Peyer's patch (tissue), 4 donors: ENCODE measurements at regions not wholly inside any gene's neighbourhood (a gene's known extent, or its start where the extent isn't known, plus 50 kb on each side); places are given as distances from the start of the nearest gene placed in this dataset.

ENCODE experiments used
- POLR2A ChIP-seq, 2 donors: fragments of 450-650 bp; IDR thresholded peaks; one replicate each; pipeline ENCODE4 v1.5.1; 2017; ENCODE audit warnings: antibody characterized with exemption in 2 of 2, mild to moderate bottlenecking in 2 of 2, moderate library complexity in 2 of 2
- TF ChIP-seq, protein P1 (sequence below), 6 experiments: fragments of 450-650 bp in 4 of 6; fragments of 200-600 bp in 2 of 6; sonication (generic) in 1 of 6; IDR thresholded peaks; one replicate each; pipeline ENCODE4 v1.5.1; 2017 to 2019; ENCODE audit warnings: antibody characterized with exemption in 6 of 6, mild to moderate bottlenecking in 3 of 6, moderate library complexity in 1 of 6

GRCh38 chr14:62329427-62329826, 567.2 kb downstream of the SNAPC1 start:
- TF ChIP-seq, protein P1, sequence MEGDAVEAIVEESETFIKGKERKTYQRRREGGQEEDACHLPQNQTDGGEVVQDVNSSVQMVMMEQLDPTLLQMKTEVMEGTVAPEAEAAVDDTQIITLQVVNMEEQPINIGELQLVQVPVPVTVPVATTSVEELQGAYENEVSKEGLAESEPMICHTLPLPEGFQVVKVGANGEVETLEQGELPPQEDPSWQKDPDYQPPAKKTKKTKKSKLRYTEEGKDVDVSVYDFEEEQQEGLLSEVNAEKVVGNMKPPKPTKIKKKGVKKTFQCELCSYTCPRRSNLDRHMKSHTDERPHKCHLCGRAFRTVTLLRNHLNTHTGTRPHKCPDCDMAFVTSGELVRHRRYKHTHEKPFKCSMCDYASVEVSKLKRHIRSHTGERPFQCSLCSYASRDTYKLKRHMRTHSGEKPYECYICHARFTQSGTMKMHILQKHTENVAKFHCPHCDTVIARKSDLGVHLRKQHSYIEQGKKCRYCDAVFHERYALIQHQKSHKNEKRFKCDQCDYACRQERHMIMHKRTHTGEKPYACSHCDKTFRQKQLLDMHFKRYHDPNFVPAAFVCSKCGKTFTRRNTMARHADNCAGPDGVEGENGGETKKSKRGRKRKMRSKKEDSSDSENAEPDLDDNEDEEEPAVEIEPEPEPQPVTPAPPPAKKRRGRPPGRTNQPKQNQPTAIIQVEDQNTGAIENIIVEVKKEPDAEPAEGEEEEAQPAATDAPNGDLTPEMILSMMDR (IDR thresholded peaks at IDR 0.05), result no peak
- no peak for TF ChIP-seq POLR2A (IDR thresholded peaks at IDR 0.05)
